Endothelial cell (in vitro differentiated cells): ENCODE measurements at regions not wholly inside any gene's neighbourhood (a gene's known extent, or its start where the extent isn't known, plus 50 kb on each side); places are given as distances from the start of the nearest gene placed in this dataset.

Experiments used
- DNase-seq: peaks from one replicate; pipeline ENCODE4 v3.0.0; 2021; ENCODE audit warnings: low spot score
- H3K27ac Mint-ChIP-seq: one replicate; pipeline ENCODE4 v1.8.0; 2021; ENCODE audit warnings: mixed read lengths, inconsistent platforms; ENCODE audit not compliant: unreplicated experiment
- H3K27me3 Mint-ChIP-seq: one replicate; pipeline ENCODE4 v1.8.0; 2021; ENCODE audit warnings: mild to moderate bottlenecking, moderate library complexity, mixed read lengths, inconsistent platforms; ENCODE audit not compliant: unreplicated experiment
- H3K36me3 Mint-ChIP-seq: one replicate; pipeline ENCODE4 v1.8.0; 2021; ENCODE audit warnings: mild to moderate bottlenecking, low read depth, mixed read lengths, inconsistent platforms; ENCODE audit not compliant: unreplicated experiment
- H3K4me1 Mint-ChIP-seq: one replicate; pipeline ENCODE4 v1.8.0; 2021; ENCODE audit warnings: mild to moderate bottlenecking, mixed read lengths, inconsistent platforms; ENCODE audit not compliant: unreplicated experiment
- H3K4me3 Mint-ChIP-seq: one replicate; pipeline ENCODE4 v1.8.0; 2021; ENCODE audit warnings: mild to moderate bottlenecking, mixed read lengths, inconsistent platforms; ENCODE audit not compliant: unreplicated experiment
- H3K9me3 Mint-ChIP-seq: one replicate; pipeline ENCODE4 v1.8.0; 2021; ENCODE audit warnings: mixed read lengths, inconsistent platforms; ENCODE audit not compliant: unreplicated experiment
- TF ChIP-seq, protein P1 (sequence below): fragments of 200-600 bp; sonication (generic); IDR thresholded peaks from one replicate; pipeline ENCODE4 v1.5.0; 2021; ENCODE audit warnings: antibody characterized with exemption; ENCODE audit not compliant: unreplicated experiment

DNA sequence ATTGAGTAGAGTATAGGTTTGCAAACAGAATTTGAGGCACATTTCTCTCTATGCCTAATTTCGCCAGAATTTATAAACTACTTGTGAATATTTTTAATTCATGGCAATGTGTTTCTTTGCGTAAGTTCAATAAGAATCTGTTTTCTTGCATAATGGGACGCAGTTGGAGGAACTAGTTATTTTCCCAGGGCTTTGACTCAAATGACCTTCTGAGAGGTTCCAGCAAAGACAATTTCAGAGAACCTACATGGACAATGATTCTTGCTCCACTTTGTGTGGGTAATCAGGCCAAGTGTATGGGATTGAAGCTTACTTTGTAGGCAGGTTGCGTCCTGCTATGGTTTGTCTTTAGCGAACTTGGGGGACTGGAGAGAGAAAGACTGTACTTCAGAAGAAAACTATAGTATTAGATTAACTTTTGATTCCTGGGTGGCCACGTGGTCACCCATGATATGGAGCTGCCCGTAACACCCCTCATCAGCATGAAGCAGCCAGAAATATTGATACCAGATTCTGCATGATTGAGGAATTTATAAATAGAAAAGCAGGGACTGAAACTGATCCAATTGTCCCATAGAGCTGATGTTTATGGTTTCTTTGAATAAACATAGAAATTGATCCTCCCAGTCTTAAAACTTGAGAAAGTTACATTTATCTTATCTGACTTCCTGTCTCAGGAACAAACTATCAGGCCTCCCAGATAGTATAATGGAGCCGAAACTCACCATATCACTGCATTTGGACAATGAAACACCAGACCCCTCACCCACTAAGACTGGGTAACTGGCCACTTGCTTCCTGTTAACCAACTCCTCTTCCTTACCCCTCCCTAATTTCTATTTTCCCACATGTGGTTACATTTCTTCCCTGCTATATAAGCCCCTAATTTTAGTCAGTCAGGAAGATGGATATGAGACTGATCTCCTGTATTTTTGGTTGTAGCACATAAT is 815.3 kb upstream of the HS6ST1 start:
- H3K4me3 Mint-ChIP-seq, result no peak overlapping the region

DNA sequence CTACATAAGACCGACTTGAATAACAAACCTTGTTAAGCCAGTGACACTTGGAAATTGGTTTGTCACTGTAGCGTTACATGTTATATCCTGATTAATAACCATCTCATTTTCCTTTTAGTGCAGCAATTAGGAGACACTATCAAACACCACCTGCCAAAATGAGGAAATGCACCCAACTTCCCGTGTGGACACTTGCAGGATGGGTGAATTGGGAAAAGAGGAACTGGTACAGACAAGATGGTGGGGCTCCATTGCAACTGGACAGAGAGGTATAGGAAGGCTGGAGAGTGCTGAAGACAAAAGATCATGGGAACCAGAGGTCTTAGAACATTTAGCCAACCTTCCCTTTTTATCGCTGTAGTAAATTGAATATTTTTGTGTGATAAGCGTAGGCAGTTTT is 816.3 kb upstream of the HS6ST1 start:
- no peaks in the 10 kb centered on the region for H3K27me3 Mint-ChIP-seq
- DNase-seq, result no peak
- TF ChIP-seq, protein P1, sequence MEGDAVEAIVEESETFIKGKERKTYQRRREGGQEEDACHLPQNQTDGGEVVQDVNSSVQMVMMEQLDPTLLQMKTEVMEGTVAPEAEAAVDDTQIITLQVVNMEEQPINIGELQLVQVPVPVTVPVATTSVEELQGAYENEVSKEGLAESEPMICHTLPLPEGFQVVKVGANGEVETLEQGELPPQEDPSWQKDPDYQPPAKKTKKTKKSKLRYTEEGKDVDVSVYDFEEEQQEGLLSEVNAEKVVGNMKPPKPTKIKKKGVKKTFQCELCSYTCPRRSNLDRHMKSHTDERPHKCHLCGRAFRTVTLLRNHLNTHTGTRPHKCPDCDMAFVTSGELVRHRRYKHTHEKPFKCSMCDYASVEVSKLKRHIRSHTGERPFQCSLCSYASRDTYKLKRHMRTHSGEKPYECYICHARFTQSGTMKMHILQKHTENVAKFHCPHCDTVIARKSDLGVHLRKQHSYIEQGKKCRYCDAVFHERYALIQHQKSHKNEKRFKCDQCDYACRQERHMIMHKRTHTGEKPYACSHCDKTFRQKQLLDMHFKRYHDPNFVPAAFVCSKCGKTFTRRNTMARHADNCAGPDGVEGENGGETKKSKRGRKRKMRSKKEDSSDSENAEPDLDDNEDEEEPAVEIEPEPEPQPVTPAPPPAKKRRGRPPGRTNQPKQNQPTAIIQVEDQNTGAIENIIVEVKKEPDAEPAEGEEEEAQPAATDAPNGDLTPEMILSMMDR, result no peak
- H3K4me3 Mint-ChIP-seq, result no peak overlapping the region
- no peaks in the 10 kb centered on the region for H3K36me3 Mint-ChIP-seq
- peaks cover 21% of the 10 kb centered on the region for H3K4me1 Mint-ChIP-seq
- H3K9me3 Mint-ChIP-seq, result no peaks in the 10 kb centered on the region
- H3K27ac Mint-ChIP-seq, result no peak overlapping the region

More for the DNA sequence above, 815.3 kb upstream of the HS6ST1 start:
- no peaks in the 10 kb centered on the region for H3K36me3 Mint-ChIP-seq
- H3K4me1 Mint-ChIP-seq, result peaks cover 21% of the 10 kb centered on the region
- H3K9me3 Mint-ChIP-seq, result no peaks in the 10 kb centered on the region
- TF ChIP-seq, protein P1, result no peak
- H3K27ac Mint-ChIP-seq, result peak overlapping the region; percentile 39
- H3K27me3 Mint-ChIP-seq, result no peaks in the 10 kb centered on the region
- no peak for DNase-seq

- TF ChIP-seq, protein P1, result no peak
- H3K4me1 Mint-ChIP-seq, result peaks cover 13% of the 10 kb centered on the region
- no peaks in the 10 kb centered on the region for H3K36me3 Mint-ChIP-seq
- H3K4me3 Mint-ChIP-seq, result no peak overlapping the region
- H3K27ac Mint-ChIP-seq, result no peak overlapping the region
- DNase-seq, result no peak
- H3K27me3 Mint-ChIP-seq, result no peaks in the 10 kb centered on the region
- no peaks in the 10 kb centered on the region for H3K9me3 Mint-ChIP-seq
These were observed 820.7 kb upstream of the HS6ST1 start for GRCh38 chr2:129139380-129139779.

DNA sequence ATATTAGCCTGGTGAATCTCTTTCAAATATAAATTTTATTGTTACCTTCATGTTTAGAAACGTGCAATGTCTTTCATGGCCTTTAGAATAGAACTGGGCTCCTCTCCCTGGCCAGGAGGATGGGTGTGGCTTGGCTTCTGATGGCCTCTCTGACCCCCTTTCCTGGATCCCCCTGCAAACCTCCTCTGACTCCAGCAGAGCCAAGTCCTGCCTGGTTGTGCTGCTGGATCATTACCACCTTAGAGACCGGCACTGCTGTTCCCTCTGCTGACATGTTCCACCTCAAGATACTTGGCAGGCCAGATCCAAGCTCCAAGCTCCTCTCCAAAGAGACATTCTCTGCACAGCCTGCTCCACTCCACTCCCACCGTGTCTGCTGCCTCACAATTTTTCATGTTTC is 823.8 kb upstream of the HS6ST1 start:
- DNase-seq, result no peak
- Mint-ChIP-seq H3K4me3 (no peak overlapping the region), H3K27me3 (no peaks in the 10 kb centered on the region), H3K9me3 (no peaks in the 10 kb centered on the region), H3K27ac (no peak overlapping the region), H3K4me1 (peaks cover 3% of the 10 kb centered on the region), H3K36me3 (no peaks in the 10 kb centered on the region)
- TF ChIP-seq, protein P1, result no peak
